Astrocyte of the spinal cord (primary cell): ENCODE measurements at regions not wholly inside any gene's neighbourhood (a gene's known extent, or its start where the extent isn't known, plus 50 kb on each side); places are given as distances from the start of the nearest gene placed in this dataset.
"Not testable (repeated sequence)": the region's sequence is repeated elsewhere in the genome, so short reads cannot be mapped to it uniquely, and the experiment has no call there.

Experiments
- DNase-seq: peaks from one replicate; pipeline ENCODE4 v3.0.0; 2011; ENCODE audit warnings: low read depth, low spot score
- H3K4me3 ChIP-seq: 2 replicates; pipeline ENCODE4 v1.5.1; 2011; ENCODE audit warnings: low read depth, mild to moderate bottlenecking, low read length, moderate library complexity
- CTCF ChIP-seq: IDR thresholded peaks from 2 replicates; pipeline ENCODE4 v1.5.1; 2012; ENCODE audit warnings: low read depth, mild to moderate bottlenecking, low read length, inconsistent platforms
- in situ Hi-C: cut with HindIII; loops from 2 replicates; pipeline ENCODE4 v1.10.0; 2017; ENCODE audit warnings: low sequenced_read_pairs

GRCh38 chr14:85853996-85854526 lies 324.1 kb downstream of the FLRT2 start:
- in situ Hi-C loops, result no loop called here
- DNase-seq, result no peak
- no peak overlapping the region for H3K4me3 ChIP-seq
- TF ChIP-seq CTCF, result no peak

DNA sequence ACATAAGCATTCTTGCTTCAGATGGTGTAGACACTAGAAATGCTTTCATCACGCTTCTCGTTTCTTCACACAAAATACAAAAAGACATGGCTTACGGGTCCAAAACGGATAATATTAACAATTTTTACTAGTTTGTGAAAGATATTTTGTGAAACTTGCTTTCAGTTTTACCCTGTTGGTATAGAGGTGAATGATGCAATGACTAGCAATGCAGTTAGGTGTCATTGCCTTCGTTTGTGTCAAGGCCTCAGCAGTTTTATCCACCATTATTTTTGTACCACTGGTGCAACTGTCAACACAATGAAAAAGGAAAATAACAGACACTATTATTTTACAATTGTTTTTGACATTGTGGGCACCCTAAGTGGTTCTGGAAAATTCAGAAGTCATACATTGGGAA lies 323.0 kb downstream of the FLRT2 start:
- DNase-seq, result no peak
- no peak for TF ChIP-seq CTCF
- in situ Hi-C loops, result no loop called here

GRCh38 chr14:85852123-85852522 lies 322.2 kb downstream of the FLRT2 start:
- in situ Hi-C loops, DNase-seq, H3K4me3 ChIP-seq: not testable (repeated sequence)

More for the DNA sequence above, 323.0 kb downstream of the FLRT2 start:
- H3K4me3 ChIP-seq, result no peak overlapping the region

- H3K4me3 ChIP-seq, in situ Hi-C loops, DNase-seq: not testable (repeated sequence)
Observed at GRCh38 chr14:85830549-85830948, 300.6 kb downstream of the FLRT2 start.

DNA sequence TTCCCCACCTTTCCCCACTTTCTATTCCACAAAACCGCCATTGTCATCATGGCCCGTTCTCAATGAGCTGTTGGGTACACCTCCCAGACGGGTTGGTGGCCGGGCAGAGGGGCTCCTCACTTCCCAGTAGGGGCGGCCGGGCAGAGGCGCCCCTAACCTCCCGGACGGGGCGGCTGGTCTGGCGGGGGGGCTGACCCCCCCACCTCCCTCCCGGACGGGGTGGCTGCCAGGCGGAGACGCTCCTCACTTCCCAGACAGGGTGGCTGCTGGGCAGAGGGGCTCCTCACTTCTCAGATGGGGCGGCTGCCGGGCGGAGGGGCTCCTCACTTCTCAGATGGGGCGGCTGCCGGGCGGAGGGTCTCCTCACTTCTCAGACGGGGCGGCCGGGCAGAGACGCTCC lies 299.7 kb downstream of the FLRT2 start:
- DNase-seq, in situ Hi-C loops, H3K4me3 ChIP-seq: not testable (repeated sequence)

DNA sequence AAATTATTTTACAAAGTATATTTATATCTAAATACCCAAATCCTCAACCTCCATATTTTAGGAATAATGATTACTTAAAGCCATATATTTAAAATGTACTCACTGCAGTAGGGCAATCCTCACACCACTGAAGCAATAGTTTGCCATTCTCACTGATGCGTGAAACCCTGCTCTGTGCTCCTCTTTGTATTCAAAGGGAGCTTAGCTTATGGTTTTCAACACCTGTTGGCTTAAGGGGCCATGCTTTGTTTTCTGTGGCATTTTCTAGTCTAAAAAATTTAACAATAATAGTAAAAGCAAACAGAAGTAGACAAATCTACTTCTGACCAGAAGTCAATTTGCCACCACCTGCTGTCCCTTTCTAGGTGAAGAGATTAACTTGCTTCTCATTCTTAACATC lies 294.6 kb downstream of the FLRT2 start:
- DNase-seq, result no peak
- in situ Hi-C loops, result no loop called here
- H3K4me3 ChIP-seq, result no peak overlapping the region
- no peak for TF ChIP-seq CTCF

- in situ Hi-C loops, result no loop called here
- DNase-seq, result no peak
- H3K4me3 ChIP-seq, result no peak overlapping the region
- TF ChIP-seq CTCF, result no peak
Observed at GRCh38 chr14:85822236-85822635, 292.3 kb downstream of the FLRT2 start.

- DNase-seq, result no peak
- TF ChIP-seq CTCF, result no peak
- H3K4me3 ChIP-seq, result no peak overlapping the region
- in situ Hi-C loops, result no loop called here
Observed at GRCh38 chr14:85817430-85817829, 287.5 kb downstream of the FLRT2 start.
